ENCODE measurements at regions not wholly inside any gene's neighbourhood (a gene's known extent, or its start where the extent isn't known, plus 50 kb on each side); places are given as distances from the start of the nearest gene placed in this dataset.

DNA sequence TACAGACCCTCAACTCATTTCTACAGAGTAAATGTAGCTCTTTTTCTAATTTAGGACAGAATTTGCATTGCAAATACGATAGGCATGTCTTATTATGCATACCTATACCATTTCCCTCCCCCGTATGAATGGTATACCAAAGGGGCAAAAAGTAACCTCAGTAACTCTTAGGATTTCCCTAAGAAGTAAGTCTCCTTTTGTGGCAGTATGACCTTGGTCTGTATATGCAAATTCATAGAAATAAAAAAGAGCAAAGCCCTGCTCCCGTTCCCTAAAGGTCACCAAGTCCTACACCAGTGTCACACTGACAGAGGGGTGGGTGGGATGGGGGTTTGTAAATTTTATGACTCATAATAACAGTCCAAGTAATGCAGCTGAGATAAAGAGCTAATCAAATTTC lies 365.8 kb upstream of the CCDC196 start:
- TF ChIP-seq POLR2A (IDR thresholded peaks at IDR 0.05; ENCODE audit: low read length) (no peak), GATA1 (IDR thresholded peaks at IDR 0.05; ENCODE audit: low read depth, low read length) (no peak)

All from erythroblast (primary cell).